GM23338 (cell line): ENCODE measurements at regions not wholly inside any gene's neighbourhood (a gene's known extent, or its start where the extent isn't known, plus 50 kb on each side); places are given as distances from the start of the nearest gene placed in this dataset.

ENCODE experiments used
- ATAC-seq: fragments of 200-7000 bp; cut with Tn5 transposase; 3 replicates; pipeline ENCODE4 v1.9.1; 2020
- DNase-seq: peaks from one replicate; pipeline ENCODE4 v3.0.0-alpha.2; 2015; ENCODE audit warnings: low spot score
- H2AFZ ChIP-seq: fragments of 200-600 bp; sonication (generic); 2 replicates; pipeline ENCODE4 v1.8.0; 2016; ENCODE audit warnings: antibody characterized with exemption, mild to moderate bottlenecking, moderate library complexity
- H3F3A ChIP-seq: fragments of 200-600 bp; sonication (generic); replicated peaks from 2 replicates; pipeline ENCODE4 v1.8.0; 2017; ENCODE audit warnings: antibody characterized with exemption, mixed run types, low read depth
- H3K27ac ChIP-seq: fragments of 200-600 bp; sonication (generic); 2 replicates; pipeline ENCODE4 v1.6.1; 2016; ENCODE audit warnings: low read depth
- H3K27me3 ChIP-seq: fragments of 200-600 bp; sonication (generic); 2 replicates; pipeline ENCODE4 v1.8.0; 2016; ENCODE audit warnings: mild to moderate bottlenecking, mixed run types, moderate library complexity; ENCODE audit not compliant: insufficient read depth
- H3K36me3 ChIP-seq: fragments of 200-600 bp; sonication (generic); 2 replicates; pipeline ENCODE4 v1.8.0; 2016; ENCODE audit warnings: mild to moderate bottlenecking; ENCODE audit not compliant: insufficient read depth
- H3K4me1 ChIP-seq: fragments of 200-600 bp; sonication (generic); 2 replicates; pipeline ENCODE4 v1.8.0; 2016; ENCODE audit warnings: mild to moderate bottlenecking, moderate library complexity; ENCODE audit not compliant: insufficient read depth
- H3K4me2 ChIP-seq: fragments of 200-600 bp; sonication (generic); 2 replicates; pipeline ENCODE4 v1.7.1; 2017; ENCODE audit warnings: mixed run types
- H3K4me3 ChIP-seq: fragments of 200-600 bp; sonication (generic); 2 replicates; pipeline ENCODE4 v1.6.1; 2016; ENCODE audit warnings: mixed run types
- H3K79me2 ChIP-seq: fragments of 200-600 bp; sonication (generic); replicated peaks from 2 replicates; pipeline ENCODE4 v1.8.0; 2017; ENCODE audit warnings: mild to moderate bottlenecking; ENCODE audit not compliant: insufficient read depth
- H3K9me2 ChIP-seq: fragments of 200-600 bp; sonication (generic); 2 replicates; pipeline ENCODE4 v1.8.0; 2017; ENCODE audit not compliant: insufficient read depth
- H4K20me1 ChIP-seq: fragments of 200-600 bp; sonication (generic); replicated peaks from 2 replicates; pipeline ENCODE4 v1.8.0; 2017; ENCODE audit warnings: mild to moderate bottlenecking; ENCODE audit not compliant: insufficient read depth
- H3K27ac Mint-ChIP-seq: 2 replicates; pipeline ENCODE4 v1.8.0; 2020; ENCODE audit warnings: inconsistent platforms, mild to moderate bottlenecking, moderate library complexity, mixed read lengths
- H3K27me3 Mint-ChIP-seq: 3 replicates; pipeline ENCODE4 v1.8.0; 2022; ENCODE audit warnings: low read depth, mild to moderate bottlenecking, moderate library complexity, mixed read lengths, inconsistent platforms; ENCODE audit not compliant: insufficient read depth, poor library complexity
- H3K36me3 Mint-ChIP-seq: 3 replicates; pipeline ENCODE4 v1.8.0; 2021; ENCODE audit warnings: low read depth, mild to moderate bottlenecking, inconsistent platforms, moderate library complexity, mixed read lengths
- H3K4me1 Mint-ChIP-seq: 3 replicates; pipeline ENCODE4 v1.8.0; 2020; ENCODE audit warnings: mild to moderate bottlenecking, inconsistent platforms, mixed read lengths
- H3K4me3 Mint-ChIP-seq: 3 replicates; pipeline ENCODE4 v1.8.0; 2021; ENCODE audit warnings: moderate library complexity, mild to moderate bottlenecking, inconsistent platforms, mixed read lengths
- H3K9me3 Mint-ChIP-seq: 3 replicates; pipeline ENCODE4 v1.8.0; 2020; ENCODE audit warnings: moderate library complexity, mild to moderate bottlenecking, inconsistent platforms, mixed read lengths
- CREB1 ChIP-seq: fragments of 250-450 bp; sonication (Bioruptor Pico); IDR thresholded peaks from 2 replicates; pipeline ENCODE4 v1.5.0; 2020; ENCODE audit warnings: low read depth, mild to moderate bottlenecking, moderate library complexity
- EZH2 ChIP-seq: fragments of 200-600 bp; sonication (generic); IDR thresholded peaks from one replicate; pipeline ENCODE4 v1.8.0; 2017; ENCODE audit warnings: antibody characterized with exemption, mild to moderate bottlenecking, low read depth; ENCODE audit not compliant: unreplicated experiment
- EZH2phosphoT487 ChIP-seq: fragments of 200-600 bp; sonication (generic); IDR thresholded peaks from one replicate; pipeline ENCODE4 v1.8.1; 2018; ENCODE audit warnings: antibody characterized with exemption; ENCODE audit not compliant: unreplicated experiment
- JUNB ChIP-seq: IDR thresholded peaks from one replicate; pipeline ENCODE4 v1.6.1; 2016; ENCODE audit warnings: antibody characterized with exemption; ENCODE audit not compliant: unreplicated experiment
- NANOG ChIP-seq: IDR thresholded peaks from 2 replicates; pipeline ENCODE4 v1.6.1; 2016; ENCODE audit warnings: antibody characterized with exemption, borderline replicate concordance
- POLR2AphosphoS5 ChIP-seq: IDR thresholded peaks from 2 replicates; pipeline ENCODE4 v1.6.1; 2016; ENCODE audit warnings: antibody characterized with exemption, low read depth
- STAT1 ChIP-seq: IDR thresholded peaks from one replicate; pipeline ENCODE4 v1.6.1; 2016; ENCODE audit warnings: antibody characterized with exemption; ENCODE audit not compliant: unreplicated experiment
- ZNF114 ChIP-seq: fragments of 250-450 bp; sonication (Bioruptor Pico); IDR thresholded peaks from 2 replicates; pipeline ENCODE4 v1.5.0; 2020; ENCODE audit warnings: mild to moderate bottlenecking, moderate library complexity
- ZNF331 ChIP-seq: fragments of 250-450 bp; sonication (Bioruptor Pico); IDR thresholded peaks from 2 replicates; pipeline ENCODE4 v1.5.0; 2020; ENCODE audit warnings: low read depth, mild to moderate bottlenecking, moderate library complexity
- TF ChIP-seq, protein P1 (sequence below): IDR thresholded peaks from one replicate; pipeline ENCODE4 v1.6.1; 2018; ENCODE audit warnings: antibody characterized with exemption; ENCODE audit not compliant: unreplicated experiment
- TF ChIP-seq, protein P2 (sequence below): fragments of 250-450 bp; sonication (Bioruptor Pico); IDR thresholded peaks from 2 replicates; pipeline ENCODE4 v1.5.0; 2020; ENCODE audit warnings: mild to moderate bottlenecking, moderate library complexity
- TF ChIP-seq, protein P3 (sequence below): IDR thresholded peaks from 2 replicates; pipeline ENCODE4 v1.6.1; 2016; ENCODE audit warnings: antibody characterized with exemption
- TF ChIP-seq, protein P4 (sequence below), 2 experiments: fragments of 200-600 bp in 1 of 2; sonication (generic) in 1 of 2; conservative IDR thresholded peaks; 2 replicates each; pipeline versions ENCODE4 v1.5.1 to v1.6.1; 2016 to 2017; ENCODE audit warnings: antibody characterized with exemption in 2 of 2, low read depth in 2 of 2, mild to moderate bottlenecking in 2 of 2, moderate library complexity in 1 of 2

DNA sequence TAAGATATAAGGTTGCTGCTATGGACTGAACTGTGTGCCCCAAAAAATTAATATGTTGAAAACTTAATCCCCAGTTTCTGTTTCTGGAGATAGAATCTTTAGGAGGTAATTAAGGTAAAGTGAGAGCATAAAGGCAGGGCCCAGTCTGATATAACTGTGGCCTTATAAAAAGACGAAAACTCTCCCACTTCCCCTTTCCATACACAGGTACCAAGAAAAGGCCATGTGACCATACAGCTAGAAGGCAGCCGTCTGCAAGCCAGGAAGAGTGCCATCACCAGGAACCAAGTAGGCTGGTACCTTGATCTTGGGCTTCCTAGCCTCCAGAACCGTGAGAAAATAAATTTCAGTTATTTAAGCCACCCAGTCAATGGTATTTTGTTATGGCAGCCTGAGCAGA lies 550.3 kb downstream of the SMARCA1 start:
- no peaks in the 10 kb centered on the region for H3K36me3 Mint-ChIP-seq

More for the DNA sequence above, 550.3 kb downstream of the SMARCA1 start:
- H3K4me1 Mint-ChIP-seq: peaks cover 14% of the 10 kb centered on the region; the same call in 2 of the 3 replicates
- H3K9me3 Mint-ChIP-seq: no peaks in the 10 kb centered on the region
- Histone ChIP-seq H3K4me3 (no peak overlapping the region), H3K9me2 (no peaks in the 10 kb centered on the region), H4K20me1 (no peaks in the 10 kb centered on the region), H3K27me3 (no peaks in the 10 kb centered on the region), H2AFZ (no peak overlapping the region), H3K36me3 (no peaks in the 10 kb centered on the region), H3K79me2 (no peaks in the 10 kb centered on the region), H3F3A (no peaks in the 10 kb centered on the region), H3K27ac (no peak overlapping the region), H3K4me2 (no peak overlapping the region), H3K4me1 (peaks cover 9% of the 10 kb centered on the region)
- H3K4me3 Mint-ChIP-seq: no peak overlapping the region
- no peak for DNase-seq
- ATAC-seq: no peak
- H3K27ac Mint-ChIP-seq: no peak overlapping the region
- TF ChIP-seq EZH2: no peak
- no peak for TF ChIP-seq STAT1
- TF ChIP-seq, protein P1, sequence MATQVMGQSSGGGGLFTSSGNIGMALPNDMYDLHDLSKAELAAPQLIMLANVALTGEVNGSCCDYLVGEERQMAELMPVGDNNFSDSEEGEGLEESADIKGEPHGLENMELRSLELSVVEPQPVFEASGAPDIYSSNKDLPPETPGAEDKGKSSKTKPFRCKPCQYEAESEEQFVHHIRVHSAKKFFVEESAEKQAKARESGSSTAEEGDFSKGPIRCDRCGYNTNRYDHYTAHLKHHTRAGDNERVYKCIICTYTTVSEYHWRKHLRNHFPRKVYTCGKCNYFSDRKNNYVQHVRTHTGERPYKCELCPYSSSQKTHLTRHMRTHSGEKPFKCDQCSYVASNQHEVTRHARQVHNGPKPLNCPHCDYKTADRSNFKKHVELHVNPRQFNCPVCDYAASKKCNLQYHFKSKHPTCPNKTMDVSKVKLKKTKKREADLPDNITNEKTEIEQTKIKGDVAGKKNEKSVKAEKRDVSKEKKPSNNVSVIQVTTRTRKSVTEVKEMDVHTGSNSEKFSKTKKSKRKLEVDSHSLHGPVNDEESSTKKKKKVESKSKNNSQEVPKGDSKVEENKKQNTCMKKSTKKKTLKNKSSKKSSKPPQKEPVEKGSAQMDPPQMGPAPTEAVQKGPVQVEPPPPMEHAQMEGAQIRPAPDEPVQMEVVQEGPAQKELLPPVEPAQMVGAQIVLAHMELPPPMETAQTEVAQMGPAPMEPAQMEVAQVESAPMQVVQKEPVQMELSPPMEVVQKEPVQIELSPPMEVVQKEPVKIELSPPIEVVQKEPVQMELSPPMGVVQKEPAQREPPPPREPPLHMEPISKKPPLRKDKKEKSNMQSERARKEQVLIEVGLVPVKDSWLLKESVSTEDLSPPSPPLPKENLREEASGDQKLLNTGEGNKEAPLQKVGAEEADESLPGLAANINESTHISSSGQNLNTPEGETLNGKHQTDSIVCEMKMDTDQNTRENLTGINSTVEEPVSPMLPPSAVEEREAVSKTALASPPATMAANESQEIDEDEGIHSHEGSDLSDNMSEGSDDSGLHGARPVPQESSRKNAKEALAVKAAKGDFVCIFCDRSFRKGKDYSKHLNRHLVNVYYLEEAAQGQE: no peak
- TF ChIP-seq EZH2phosphoT487: no peak
- TF ChIP-seq, protein P2, sequence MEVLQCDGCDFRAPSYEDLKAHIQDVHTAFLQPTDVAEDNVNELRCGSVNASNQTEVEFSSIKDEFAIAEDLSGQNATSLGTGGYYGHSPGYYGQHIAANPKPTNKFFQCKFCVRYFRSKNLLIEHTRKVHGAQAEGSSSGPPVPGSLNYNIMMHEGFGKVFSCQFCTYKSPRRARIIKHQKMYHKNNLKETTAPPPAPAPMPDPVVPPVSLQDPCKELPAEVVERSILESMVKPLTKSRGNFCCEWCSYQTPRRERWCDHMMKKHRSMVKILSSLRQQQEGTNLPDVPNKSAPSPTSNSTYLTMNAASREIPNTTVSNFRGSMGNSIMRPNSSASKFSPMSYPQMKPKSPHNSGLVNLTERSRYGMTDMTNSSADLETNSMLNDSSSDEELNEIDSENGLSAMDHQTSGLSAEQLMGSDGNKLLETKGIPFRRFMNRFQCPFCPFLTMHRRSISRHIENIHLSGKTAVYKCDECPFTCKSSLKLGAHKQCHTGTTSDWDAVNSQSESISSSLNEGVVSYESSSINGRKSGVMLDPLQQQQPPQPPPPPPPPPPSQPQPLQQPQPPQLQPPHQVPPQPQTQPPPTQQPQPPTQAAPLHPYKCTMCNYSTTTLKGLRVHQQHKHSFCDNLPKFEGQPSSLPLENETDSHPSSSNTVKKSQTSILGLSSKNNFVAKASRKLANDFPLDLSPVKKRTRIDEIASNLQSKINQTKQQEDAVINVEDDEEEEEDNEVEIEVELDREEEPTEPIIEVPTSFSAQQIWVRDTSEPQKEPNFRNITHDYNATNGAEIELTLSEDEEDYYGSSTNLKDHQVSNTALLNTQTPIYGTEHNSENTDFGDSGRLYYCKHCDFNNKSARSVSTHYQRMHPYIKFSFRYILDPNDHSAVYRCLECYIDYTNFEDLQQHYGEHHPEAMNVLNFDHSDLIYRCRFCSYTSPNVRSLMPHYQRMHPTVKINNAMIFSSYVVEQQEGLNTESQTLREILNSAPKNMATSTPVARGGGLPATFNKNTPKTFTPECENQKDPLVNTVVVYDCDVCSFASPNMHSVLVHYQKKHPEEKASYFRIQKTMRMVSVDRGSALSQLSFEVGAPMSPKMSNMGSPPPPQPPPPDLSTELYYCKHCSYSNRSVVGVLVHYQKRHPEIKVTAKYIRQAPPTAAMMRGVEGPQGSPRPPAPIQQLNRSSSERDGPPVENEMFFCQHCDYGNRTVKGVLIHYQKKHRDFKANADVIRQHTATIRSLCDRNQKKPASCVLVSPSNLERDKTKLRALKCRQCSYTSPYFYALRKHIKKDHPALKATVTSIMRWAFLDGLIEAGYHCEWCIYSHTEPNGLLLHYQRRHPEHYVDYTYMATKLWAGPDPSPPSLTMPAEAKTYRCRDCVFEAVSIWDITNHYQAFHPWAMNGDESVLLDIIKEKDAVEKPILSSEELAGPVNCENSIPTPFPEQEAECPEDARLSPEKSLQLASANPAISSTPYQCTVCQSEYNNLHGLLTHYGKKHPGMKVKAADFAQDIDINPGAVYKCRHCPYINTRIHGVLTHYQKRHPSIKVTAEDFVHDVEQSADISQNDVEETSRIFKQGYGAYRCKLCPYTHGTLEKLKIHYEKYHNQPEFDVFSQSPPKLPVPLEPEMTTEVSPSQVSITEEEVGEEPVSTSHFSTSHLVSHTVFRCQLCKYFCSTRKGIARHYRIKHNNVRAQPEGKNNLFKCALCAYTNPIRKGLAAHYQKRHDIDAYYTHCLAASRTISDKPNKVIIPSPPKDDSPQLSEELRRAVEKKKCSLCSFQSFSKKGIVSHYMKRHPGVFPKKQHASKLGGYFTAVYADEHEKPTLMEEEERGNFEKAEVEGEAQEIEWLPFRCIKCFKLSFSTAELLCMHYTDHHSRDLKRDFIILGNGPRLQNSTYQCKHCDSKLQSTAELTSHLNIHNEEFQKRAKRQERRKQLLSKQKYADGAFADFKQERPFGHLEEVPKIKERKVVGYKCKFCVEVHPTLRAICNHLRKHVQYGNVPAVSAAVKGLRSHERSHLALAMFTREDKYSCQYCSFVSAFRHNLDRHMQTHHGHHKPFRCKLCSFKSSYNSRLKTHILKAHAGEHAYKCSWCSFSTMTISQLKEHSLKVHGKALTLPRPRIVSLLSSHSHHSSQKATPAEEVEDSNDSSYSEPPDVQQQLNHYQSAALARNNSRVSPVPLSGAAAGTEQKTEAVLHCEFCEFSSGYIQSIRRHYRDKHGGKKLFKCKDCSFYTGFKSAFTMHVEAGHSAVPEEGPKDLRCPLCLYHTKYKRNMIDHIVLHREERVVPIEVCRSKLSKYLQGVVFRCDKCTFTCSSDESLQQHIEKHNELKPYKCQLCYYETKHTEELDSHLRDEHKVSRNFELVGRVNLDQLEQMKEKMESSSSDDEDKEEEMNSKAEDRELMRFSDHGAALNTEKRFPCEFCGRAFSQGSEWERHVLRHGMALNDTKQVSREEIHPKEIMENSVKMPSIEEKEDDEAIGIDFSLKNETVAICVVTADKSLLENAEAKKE (CRISPR knock-in tag): no peak
- TF ChIP-seq, protein P3, sequence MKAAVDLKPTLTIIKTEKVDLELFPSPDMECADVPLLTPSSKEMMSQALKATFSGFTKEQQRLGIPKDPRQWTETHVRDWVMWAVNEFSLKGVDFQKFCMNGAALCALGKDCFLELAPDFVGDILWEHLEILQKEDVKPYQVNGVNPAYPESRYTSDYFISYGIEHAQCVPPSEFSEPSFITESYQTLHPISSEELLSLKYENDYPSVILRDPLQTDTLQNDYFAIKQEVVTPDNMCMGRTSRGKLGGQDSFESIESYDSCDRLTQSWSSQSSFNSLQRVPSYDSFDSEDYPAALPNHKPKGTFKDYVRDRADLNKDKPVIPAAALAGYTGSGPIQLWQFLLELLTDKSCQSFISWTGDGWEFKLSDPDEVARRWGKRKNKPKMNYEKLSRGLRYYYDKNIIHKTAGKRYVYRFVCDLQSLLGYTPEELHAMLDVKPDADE: no peak
- no peak for TF ChIP-seq POLR2AphosphoS5
- no peak for TF ChIP-seq CREB1 (CRISPR knock-in tag)
- no peak for TF ChIP-seq ZNF114 (CRISPR knock-in tag)
- TF ChIP-seq, protein P4, sequence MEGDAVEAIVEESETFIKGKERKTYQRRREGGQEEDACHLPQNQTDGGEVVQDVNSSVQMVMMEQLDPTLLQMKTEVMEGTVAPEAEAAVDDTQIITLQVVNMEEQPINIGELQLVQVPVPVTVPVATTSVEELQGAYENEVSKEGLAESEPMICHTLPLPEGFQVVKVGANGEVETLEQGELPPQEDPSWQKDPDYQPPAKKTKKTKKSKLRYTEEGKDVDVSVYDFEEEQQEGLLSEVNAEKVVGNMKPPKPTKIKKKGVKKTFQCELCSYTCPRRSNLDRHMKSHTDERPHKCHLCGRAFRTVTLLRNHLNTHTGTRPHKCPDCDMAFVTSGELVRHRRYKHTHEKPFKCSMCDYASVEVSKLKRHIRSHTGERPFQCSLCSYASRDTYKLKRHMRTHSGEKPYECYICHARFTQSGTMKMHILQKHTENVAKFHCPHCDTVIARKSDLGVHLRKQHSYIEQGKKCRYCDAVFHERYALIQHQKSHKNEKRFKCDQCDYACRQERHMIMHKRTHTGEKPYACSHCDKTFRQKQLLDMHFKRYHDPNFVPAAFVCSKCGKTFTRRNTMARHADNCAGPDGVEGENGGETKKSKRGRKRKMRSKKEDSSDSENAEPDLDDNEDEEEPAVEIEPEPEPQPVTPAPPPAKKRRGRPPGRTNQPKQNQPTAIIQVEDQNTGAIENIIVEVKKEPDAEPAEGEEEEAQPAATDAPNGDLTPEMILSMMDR (conservative IDR thresholded peaks at IDR 0.05; ENCODE audit: low read depth in 2 of 2): no peak
- no peak for TF ChIP-seq ZNF331 (CRISPR knock-in tag)
- TF ChIP-seq NANOG: no peak
- TF ChIP-seq JUNB: no peak
- H3K27me3 Mint-ChIP-seq: peaks cover 3% of the 10 kb centered on the region
